Gastrocnemius medialis (tissue), 4 donors: ENCODE measurements at regions not wholly inside any gene's neighbourhood (a gene's known extent, or its start where the extent isn't known, plus 50 kb on each side); places are given as distances from the start of the nearest gene placed in this dataset.

Source experiments
- CTCF ChIP-seq, 5 experiments: fragments of 450-650 bp in 3 of 5; fragments of 200-600 bp in 2 of 5; sonication (generic) in 2 of 5; IDR thresholded peaks in 4 of 5; conservative IDR thresholded peaks in 1 of 5; 1 replicate in 4 of 5; 2 replicates in 1 of 5; pipeline ENCODE4 v1.5.1; 2016 to 2019; ENCODE audit warnings: antibody characterized with exemption in 5 of 5, mild to moderate bottlenecking in 3 of 5, moderate library complexity in 3 of 5
- POLR2A ChIP-seq, 2 donors: fragments of 450-650 bp; IDR thresholded peaks; one replicate each; pipeline ENCODE4 v1.6.1; 2017; ENCODE audit warnings: antibody characterized with exemption in 2 of 2, mild to moderate bottlenecking in 2 of 2, moderate library complexity in 2 of 2

GRCh38 chr4:169933531-169933930 is 92.7 kb downstream of the MFAP3L start:
- no peak for TF ChIP-seq CTCF (IDR thresholded peaks at IDR 0.05 in 4 of 5, conservative IDR thresholded peaks at IDR 0.05 in 1 of 5)
- no peak for TF ChIP-seq POLR2A (IDR thresholded peaks at IDR 0.05)
